Natural killer cell (primary cell): ENCODE measurements at regions not wholly inside any gene's neighbourhood (a gene's known extent, or its start where the extent isn't known, plus 50 kb on each side); places are given as distances from the start of the nearest gene placed in this dataset.

Experiments
- ATAC-seq, 3 donors: fragments of 150-1000 bp in 2 of 3; fragments of 200-7000 bp in 1 of 3; cut with Tn5 transposase; 1 replicate in 1 of 3; 2 replicates in 2 of 3; pipeline ENCODE4 v1.10.0; 2021; ENCODE audit warnings: mild to moderate bottlenecking in 2 of 3, moderate library complexity in 2 of 3
- DNase-seq, 2 donors: peaks; one replicate each; pipeline versions ENCODE4 v3.0.0 to v3.0.0-alpha.2; 2013 to 2021; ENCODE audit warnings: mixed read lengths in 1 of 2
- H3K27ac ChIP-seq: one replicate; pipeline ENCODE4 v1.5.1; 2013; ENCODE audit warnings: mild to moderate bottlenecking, low read length
- H3K27me3 ChIP-seq: one replicate; pipeline ENCODE4 v1.6.1; 2013; ENCODE audit warnings: low read length; ENCODE audit not compliant: control insufficient read depth, insufficient read depth
- H3K36me3 ChIP-seq: one replicate; pipeline ENCODE4 v1.6.1; 2013; ENCODE audit warnings: low read length; ENCODE audit not compliant: control insufficient read depth, insufficient read depth
- H3K4me1 ChIP-seq: one replicate; pipeline ENCODE4 v1.6.1; 2013; ENCODE audit warnings: low read length; ENCODE audit not compliant: control insufficient read depth, insufficient read depth
- H3K4me3 ChIP-seq: one replicate; pipeline ENCODE4 v1.5.1; 2013; ENCODE audit warnings: low read length
- H3K9me3 ChIP-seq: one replicate; pipeline ENCODE4 v1.6.1; 2013; ENCODE audit warnings: low read length; ENCODE audit not compliant: control insufficient read depth, insufficient read depth
- H3K27ac Mint-ChIP-seq, 2 donors: one replicate each; pipeline ENCODE4 v1.8.0; 2022; ENCODE audit warnings: mild to moderate bottlenecking in 2 of 2, mixed read lengths in 2 of 2, moderate library complexity in 1 of 2
- H3K27me3 Mint-ChIP-seq, 2 donors: one replicate each; pipeline ENCODE4 v1.8.0; 2022; ENCODE audit warnings: low read depth in 2 of 2, mixed read lengths in 2 of 2
- H3K36me3 Mint-ChIP-seq: one replicate; pipeline ENCODE4 v1.8.0; 2022; ENCODE audit warnings: mixed read lengths
- H3K4me1 Mint-ChIP-seq, 2 donors: one replicate each; pipeline ENCODE4 v1.8.0; 2022; ENCODE audit warnings: mixed read lengths in 2 of 2
- H3K4me3 Mint-ChIP-seq: one replicate; pipeline ENCODE4 v1.8.0; 2022; ENCODE audit warnings: mild to moderate bottlenecking, moderate library complexity, mixed read lengths
- H3K9me3 Mint-ChIP-seq, 2 donors: one replicate each; pipeline ENCODE4 v1.8.0; 2022; ENCODE audit warnings: mixed read lengths in 2 of 2
- CTCF ChIP-seq: fragments of 200-600 bp; IDR thresholded peaks from one replicate; pipeline ENCODE4 v1.8.0; 2022; ENCODE audit warnings: antibody characterized with exemption
- WGBS: methylation state at CpG from one replicate; pipeline ENCODE4 v1.1.7; 2013; ENCODE audit warnings: missing lambda C conversion rate; ENCODE audit not compliant: insufficient coverage; 5-methylcytosine and 5-hydroxymethylcytosine counted together
- intact Hi-C: fragments of 100-400 bp; cut with micrococcal nuclease; formaldehyde crosslinking; loops from one replicate; pipeline ENCODE4 v1.14.2; 2022

DNA sequence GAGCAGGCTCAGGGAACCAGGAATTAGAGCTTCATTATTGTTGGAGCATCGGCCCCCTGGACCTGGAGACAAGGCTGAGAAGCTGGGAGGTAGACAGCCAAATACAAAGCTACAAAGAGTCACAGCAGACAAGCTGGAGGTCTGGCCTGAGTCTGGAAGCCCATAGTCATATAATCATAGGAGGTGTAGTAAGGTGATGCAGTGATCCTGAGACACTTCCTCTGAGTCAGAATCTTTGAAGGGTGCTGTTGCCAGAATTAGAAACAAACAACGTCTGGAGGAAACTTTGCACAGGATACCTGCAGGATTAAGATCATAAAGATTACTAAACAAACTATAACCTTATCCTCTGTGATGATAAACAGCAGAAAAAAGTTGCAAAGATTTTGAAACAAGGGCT, 213.8 kb downstream of the DSC3 start:
- H3K4me3 Mint-ChIP-seq: no peak overlapping the region
- H3K27me3 ChIP-seq: no peaks in the 10 kb centered on the region
- intact Hi-C loops: no loop called here
- H3K36me3 Mint-ChIP-seq: peaks cover 11% of the 10 kb centered on the region
- no peak overlapping the region for H3K27ac Mint-ChIP-seq
- H3K4me1 ChIP-seq: no peaks in the 10 kb centered on the region
- no peaks in the 10 kb centered on the region for H3K4me1 Mint-ChIP-seq
- no peak overlapping the region for H3K4me3 ChIP-seq
- H3K27me3 Mint-ChIP-seq: no peaks in the 10 kb centered on the region
- no peaks in the 10 kb centered on the region for H3K9me3 ChIP-seq
- WGBS: 41% methylated on average over 2 of the region's 2 CpGs
- no peaks in the 10 kb centered on the region for H3K36me3 ChIP-seq
- DNase-seq: no peak
- peaks cover 15% of the 10 kb centered on the region in 2 donors for H3K9me3 Mint-ChIP-seq
- no peak for TF ChIP-seq CTCF
- H3K27ac ChIP-seq: no peak overlapping the region
- ATAC-seq: no peak

DNA sequence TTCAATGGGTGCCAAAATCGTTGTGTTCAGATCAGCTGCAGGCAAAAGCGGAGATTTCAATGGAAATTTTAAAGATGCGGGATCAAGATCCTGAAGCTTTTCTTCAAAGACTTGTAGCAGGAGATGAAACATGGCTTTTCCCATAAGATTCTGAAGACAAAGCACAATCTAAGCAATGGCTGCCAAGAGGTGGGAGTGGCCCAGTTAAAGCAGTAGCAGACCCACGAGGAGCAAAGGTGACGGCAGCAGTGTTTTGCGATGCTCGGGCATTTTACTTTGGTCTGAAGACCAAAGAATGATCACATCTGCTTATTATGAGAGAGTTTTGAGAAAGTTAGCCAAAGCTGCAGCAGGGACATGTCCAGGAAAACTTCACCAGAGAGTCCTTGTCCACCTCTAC, 222.9 kb downstream of the DSC3 start:
- Mint-ChIP-seq H3K4me1 (no peaks in the 10 kb centered on the region), H3K4me3 (no peak overlapping the region), H3K27me3 (no peaks in the 10 kb centered on the region), H3K27ac (no peak overlapping the region), H3K36me3 (no peaks in the 10 kb centered on the region), H3K9me3 (peaks cover 5 to 21% of the 10 kb centered on the region in 2 donors)
- 92% methylated on average over 7 of the region's 7 CpGs for WGBS
- Histone ChIP-seq H3K4me1 (no peaks in the 10 kb centered on the region), H3K36me3 (no peaks in the 10 kb centered on the region), H3K27me3 (no peaks in the 10 kb centered on the region), H3K27ac (no peak overlapping the region), H3K9me3 (no peaks in the 10 kb centered on the region), H3K4me3 (no peak overlapping the region)
- TF ChIP-seq CTCF: no peak
- no peak for ATAC-seq
- intact Hi-C loops: no loop called here
- DNase-seq: no peak

- Histone ChIP-seq H3K4me3 (no peak overlapping the region), H3K27ac (no peak overlapping the region), H3K4me1 (no peaks in the 10 kb centered on the region), H3K27me3 (no peaks in the 10 kb centered on the region), H3K36me3 (no peaks in the 10 kb centered on the region), H3K9me3 (no peaks in the 10 kb centered on the region)
- no CpG with 5 or more reads among the region's 1 CpG for WGBS
- peaks cover 16 to 27% of the 10 kb centered on the region in 2 donors for H3K9me3 Mint-ChIP-seq
- no peaks in the 10 kb centered on the region for H3K4me1 Mint-ChIP-seq
- DNase-seq: no peak
- TF ChIP-seq CTCF: no peak
- no peak for ATAC-seq
- H3K27ac Mint-ChIP-seq: no peak overlapping the region
- H3K36me3 Mint-ChIP-seq: no peaks in the 10 kb centered on the region
- no peak overlapping the region for H3K4me3 Mint-ChIP-seq
- intact Hi-C loops: loop anchor here (2.0 kb wide), 1 partner anchor 52 kb away; no protein-coding TSS in a partner anchor
- H3K27me3 Mint-ChIP-seq: no peaks in the 10 kb centered on the region
Observed at GRCh38 chr18:30814446-30814845, 228.1 kb downstream of the DSC3 start.

DNA sequence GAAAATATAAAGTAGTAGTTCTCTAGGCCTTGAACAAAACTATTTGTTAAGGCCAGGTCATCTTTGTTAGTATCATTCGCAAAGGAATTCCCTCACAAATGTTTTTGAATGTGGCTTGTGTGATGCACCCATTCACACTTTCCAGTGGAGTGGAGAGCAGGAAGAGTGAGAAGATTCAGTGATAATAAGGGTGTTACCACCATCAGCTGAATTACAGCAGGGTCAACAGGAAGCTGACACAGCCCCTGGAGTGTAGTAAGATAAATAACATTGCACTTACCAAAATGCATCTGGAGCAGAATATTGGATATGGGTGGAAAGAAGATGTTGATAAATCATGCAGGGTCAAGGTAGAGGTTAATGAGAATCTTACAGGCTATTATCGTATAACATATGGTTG, 231.0 kb downstream of the DSC3 start:
- Mint-ChIP-seq H3K27ac (no peak overlapping the region), H3K27me3 (no peaks in the 10 kb centered on the region), H3K4me1 (no peaks in the 10 kb centered on the region), H3K36me3 (no peaks in the 10 kb centered on the region), H3K9me3 (peaks cover 14 to 21% of the 10 kb centered on the region in 2 donors), H3K4me3 (no peak overlapping the region)
- Histone ChIP-seq H3K4me1 (no peaks in the 10 kb centered on the region), H3K9me3 (no peaks in the 10 kb centered on the region), H3K27ac (no peak overlapping the region), H3K4me3 (no peak overlapping the region), H3K36me3 (no peaks in the 10 kb centered on the region), H3K27me3 (no peaks in the 10 kb centered on the region)
- no peak for ATAC-seq
- TF ChIP-seq CTCF: no peak
- intact Hi-C loops: no loop called here
- WGBS: 92% methylated on average over 2 of the region's 2 CpGs
- DNase-seq: no peak
